Stimulated activated CD8-positive, alpha-beta memory T cell treated with anti-CD3 and anti-CD28 coated beads, Interleukin-7, amount 100 ng/mL, for 48 hours (primary cell): ENCODE measurements at regions not wholly inside any gene's neighbourhood (a gene's known extent, or its start where the extent isn't known, plus 50 kb on each side); places are given as distances from the start of the nearest gene placed in this dataset.

Source experiments
- DNase-seq, 2 donors: peaks; one replicate each; pipeline ENCODE4 v3.0.0-alpha.2; 2020; ENCODE audit warnings: low read depth in 1 of 2; ENCODE audit errors: extremely low read depth in 1 of 2

DNA sequence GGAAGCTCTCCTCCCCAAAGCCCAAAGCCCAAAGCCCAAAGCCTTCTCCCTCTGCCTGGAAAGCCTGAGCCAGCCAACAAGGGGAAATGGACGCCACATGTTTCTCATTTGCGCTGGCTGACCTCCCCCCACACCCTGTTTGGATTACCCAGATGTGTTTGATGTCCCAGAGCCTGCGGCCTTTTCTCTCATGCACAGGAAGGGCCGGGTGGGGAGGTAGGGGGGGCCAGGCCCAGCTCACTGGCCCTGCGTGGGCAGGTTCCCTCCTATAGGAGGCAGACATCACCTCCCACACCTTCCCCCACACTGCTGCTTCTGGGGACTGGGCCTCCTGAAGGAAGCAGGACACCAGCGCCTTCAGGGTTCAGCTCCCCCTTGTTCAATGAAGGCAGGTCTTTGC lies 116.3 kb downstream of the NAV1 start:
- DNase-seq = no peak

DNA sequence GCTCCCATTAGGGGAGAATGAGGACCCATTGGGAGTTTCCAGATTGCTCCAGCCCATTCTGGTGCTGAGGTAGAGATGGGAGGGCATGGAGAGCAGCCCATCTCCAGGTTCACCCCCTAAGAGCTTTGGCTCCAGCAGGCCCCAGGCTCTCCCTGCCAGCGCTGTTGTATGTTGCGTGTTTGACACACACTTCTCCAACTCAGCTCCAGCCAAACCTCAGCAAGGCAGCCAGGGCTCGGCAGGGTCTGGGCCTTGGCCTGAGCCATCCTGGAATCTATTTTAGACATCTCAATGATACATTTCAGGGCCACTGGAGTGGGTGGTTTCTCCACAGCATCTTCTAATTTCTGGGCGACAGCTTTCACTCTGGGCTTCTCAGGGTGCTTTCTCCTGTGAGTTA lies 117.0 kb downstream of the NAV1 start:
- no peak for DNase-seq

DNA sequence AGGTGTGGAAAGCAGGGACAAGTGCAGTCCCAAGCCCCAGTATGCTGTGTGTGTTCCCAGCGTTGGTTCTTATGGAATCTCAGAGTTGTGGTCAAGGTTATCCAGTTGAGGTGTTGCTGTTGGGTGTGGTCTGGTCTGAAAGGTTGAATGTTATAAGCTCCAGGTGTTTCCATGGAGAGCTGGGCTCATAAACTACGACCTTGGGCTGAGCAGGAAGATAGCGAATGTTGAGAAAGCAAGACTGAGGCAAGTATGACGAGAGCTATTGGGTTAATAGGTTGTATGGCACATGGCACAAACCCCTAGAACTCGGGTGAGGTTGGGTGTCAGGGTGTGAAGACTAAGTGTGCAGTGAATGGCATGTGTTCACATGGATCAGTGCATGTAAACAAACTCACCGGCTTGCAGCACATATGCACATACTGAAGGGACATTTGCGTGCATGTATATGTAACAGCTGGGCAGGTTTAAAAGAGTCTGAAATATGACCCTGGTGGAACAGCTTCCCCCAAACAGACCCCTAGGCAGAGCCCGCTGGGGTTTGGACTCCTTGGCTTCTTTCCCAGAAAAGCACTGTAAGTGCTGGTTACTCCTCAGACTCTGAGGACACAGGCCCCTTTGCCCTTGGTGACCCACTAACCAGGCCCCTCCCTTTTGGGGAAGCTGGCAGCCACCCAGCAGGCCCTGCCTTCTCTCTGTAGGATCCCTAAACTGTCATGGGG lies 117.5 kb downstream of the NAV1 start:
- DNase-seq = no peak

DNA sequence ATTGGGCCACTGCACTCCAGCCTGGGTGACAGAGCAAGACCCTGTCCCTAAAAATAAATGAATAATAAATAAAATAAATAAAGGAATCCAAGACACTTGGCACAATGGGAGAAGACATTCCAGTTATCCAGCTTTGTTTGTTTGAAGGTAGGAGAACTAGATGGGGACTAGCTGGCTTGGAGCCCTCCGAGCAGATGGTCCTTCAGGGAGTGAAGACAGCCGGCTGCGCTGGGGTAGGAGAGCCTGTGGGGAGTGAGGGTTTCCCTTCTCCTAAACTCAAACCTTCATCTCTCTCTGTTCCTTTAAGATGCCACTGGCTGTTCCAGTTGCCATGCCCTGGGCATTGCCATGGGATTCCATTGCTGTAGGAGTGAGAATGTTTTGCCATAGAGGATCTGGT lies 120.6 kb downstream of the NAV1 start:
- DNase-seq = no peak

DNA sequence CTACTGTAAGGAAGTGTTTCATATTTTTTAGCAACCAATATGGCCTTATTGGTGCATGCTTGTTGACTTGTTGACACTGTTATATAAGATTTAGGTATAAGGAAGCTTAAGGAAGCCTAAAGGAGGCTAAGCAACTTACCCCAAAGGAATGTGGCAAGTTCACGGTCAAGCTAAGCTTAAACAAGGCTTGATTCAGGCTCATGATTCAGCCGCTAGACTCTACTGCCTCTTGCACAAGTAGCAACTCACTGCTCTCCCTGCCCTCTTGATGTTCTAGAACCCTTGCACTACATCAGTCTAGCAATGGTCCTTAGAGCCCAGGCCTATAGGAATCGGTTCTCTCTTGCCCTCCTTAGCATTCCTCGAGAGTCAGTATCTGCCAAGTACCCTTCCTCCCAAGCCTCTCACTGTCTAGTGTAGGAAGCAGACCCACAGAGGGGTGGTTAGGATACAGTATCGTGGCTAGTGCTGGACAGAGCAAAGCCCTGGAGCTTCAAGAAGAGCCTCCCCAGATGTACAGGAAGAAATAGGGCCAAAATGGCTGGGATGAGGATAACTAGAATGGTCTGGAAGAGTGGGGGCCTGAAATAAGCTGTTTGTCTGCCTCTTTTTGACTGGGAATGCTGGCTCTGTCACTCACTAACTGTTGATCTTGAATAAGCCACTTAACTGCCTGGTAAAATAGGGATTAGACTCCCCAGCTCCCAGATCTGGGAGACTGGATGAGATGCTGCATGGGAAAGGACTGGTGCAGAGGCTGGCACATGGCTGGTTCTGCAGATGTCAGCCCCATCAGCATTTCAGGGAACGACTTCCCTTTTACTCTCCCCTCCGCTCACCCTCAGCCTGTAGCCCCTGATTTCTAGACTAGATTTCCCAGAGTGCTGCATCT lies 122.2 kb downstream of the NAV1 start:
- no peak for DNase-seq

DNA sequence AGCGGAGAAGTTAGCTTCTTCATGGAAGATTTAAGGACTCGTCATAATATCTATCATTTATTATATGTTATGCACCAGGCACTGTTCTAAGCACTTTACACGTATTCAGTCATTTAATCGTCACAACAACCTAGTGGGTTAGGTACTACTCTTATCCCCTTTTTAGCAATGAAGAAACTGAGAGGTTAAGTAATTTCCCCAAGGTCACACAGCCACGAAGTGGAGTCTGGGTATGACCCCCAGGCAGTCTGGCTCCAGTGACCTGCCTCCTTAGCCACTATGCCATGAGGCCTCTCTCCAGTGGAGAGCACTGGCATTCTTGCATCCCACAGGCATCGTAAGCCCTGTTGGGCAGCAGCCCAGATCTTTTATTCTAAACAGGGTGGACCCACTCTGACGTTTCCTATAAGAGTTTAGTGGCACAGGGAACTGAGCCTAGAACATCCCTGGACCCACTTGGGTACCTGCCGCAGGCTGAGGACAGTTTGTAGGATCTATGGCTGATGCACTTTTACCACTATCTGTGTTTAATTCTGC lies 123.0 kb downstream of the NAV1 start:
- no peak for DNase-seq

DNA sequence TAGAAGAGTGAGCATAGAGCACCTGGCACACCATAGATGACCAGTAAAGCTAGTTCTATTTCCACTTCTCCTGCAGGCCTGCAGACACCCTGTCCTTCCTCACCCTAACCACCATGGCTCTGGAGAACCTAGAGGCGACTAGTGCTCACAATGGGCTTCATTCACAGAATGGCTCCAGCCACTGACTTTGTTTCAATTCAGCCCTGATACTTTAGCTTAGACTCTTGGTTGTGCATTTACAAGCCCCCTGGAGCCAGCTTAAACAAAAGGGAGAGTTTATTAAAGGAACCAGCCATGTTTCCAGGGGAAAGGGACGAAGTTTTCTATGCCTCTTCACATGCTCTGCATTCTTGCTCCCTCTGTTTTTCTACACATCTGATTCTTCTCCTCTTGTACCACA lies 123.7 kb downstream of the NAV1 start:
- no peak for DNase-seq

DNA sequence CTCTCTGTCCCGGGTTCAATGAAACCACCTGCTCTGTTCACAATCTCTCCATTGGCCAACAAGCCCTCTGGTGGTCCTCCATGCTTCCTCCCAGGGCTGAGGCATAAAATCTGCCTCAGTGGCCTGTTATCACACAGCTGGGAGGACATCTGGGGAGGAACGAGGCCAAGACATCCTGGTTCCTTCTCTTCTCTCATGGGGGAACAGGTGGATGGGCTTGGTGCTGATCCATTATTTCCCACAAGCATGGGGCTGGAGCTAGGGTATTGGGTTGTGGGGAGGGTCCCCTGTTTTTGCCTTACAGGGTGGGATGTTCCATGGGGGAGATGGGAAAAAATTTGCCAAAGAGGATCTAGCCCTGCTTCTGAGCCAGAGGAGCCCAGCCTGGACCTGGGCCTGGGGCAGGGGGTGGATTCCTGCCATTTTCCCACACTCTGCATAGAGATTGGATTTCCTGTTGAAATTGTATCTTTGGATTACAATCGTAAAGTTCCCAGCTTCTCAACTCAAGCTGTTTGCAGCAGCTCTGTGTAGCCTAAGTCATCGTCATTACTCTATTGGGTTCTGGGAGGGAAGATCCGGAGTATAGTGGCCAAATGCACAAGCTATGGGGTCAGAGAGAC lies 124.7 kb downstream of the NAV1 start:
- DNase-seq = no peak

DNA sequence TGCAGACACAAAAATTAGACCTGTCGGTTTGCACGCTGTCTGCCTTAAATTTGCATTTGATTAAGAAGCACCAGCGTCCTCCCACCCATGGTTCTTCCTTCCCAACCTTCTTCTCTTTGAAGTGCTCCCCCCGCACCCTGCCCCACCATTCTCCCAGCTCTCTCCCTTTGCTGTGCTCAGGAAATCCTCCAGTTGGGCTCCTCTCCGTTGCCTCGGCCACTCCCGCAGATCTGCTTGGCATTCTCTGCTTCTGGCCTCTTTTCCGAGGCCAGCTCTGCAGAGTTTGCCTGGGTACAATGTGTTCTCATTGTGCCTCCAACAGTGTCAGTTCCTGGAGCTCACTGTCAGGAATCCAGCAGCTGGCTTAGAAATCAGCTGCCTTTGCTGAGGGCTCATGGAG lies 126.1 kb downstream of the NAV1 start:
- no peak for DNase-seq

DNA sequence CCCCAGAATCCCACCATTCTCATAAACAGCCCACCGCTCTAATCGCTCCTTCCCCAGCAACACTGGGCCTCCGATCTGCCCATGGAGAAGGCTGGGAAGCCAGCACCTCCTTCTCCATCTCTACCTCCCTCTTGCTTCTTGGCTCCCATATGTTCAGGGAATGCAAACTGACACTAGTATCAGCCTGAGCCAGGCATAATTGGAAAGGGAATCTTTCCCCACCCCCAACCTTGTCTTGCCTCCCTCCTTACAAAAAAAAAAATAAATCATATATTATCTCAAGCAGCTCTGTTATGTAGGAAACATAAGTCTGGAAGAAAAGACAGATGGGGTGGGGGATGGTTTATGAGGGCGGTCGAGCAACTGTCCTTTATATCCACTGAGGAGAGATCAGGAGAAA lies 127.2 kb downstream of the NAV1 start:
- no peak for DNase-seq

DNA sequence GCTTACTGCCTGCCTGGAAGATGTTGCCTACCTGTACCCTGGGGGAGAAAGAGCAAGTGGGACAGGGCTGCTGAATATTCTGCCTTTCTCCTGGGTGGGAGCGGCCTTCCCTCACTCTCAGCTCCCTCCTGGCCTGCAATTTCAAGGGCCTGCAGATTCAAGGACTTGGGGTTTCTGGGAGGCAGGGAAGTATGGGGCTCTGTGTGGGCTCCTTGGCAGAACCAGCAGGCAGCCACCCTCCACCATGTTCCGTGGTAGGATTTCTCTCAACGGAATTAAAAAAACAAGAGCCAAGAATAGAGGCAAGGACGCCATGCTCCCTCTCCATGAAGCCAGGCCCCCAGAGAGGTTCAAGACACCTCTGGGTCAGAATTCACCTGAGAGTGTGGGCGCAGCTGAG lies 127.7 kb downstream of the NAV1 start:
- DNase-seq = no peak

DNA sequence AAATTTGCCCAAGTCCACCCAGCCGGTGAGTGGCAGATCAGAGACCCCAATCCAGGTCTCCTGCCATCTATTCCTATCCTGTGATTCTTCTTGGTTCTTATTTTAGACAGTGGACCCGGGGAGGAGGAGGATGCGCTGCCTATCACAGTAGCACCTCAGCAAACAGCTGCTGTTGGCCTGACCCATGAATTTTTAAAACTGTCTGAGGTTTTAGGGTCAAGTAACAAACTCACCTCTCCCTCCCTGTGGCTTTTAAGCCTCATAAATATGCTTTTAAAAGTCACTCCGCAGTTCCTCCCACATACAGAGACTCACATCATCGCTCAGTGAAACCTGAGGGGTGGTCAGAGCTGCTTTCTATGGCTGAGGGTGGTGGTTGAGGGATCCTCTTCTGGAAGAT lies 128.6 kb downstream of the NAV1 start:
- DNase-seq = no peak

DNA sequence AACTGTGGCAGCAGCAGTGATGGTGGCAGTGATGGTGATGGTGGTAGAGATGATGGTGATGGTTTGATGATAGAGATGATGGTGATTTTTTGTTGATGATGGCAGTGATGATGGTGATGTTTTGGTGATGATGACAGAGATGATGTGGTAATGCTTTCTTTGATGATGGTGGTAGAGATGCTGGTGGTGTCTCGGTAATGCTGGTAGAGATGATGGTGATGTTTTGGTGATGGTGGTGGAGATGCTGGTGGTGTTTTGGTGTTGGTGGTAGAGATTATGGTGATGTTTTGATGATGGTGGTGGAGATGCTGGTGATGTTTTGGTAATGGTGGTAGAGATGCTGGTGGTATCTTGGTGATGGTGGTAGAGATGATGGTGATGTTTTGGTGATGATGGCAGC lies 131.6 kb downstream of the NAV1 start:
- no peak for DNase-seq

DNA sequence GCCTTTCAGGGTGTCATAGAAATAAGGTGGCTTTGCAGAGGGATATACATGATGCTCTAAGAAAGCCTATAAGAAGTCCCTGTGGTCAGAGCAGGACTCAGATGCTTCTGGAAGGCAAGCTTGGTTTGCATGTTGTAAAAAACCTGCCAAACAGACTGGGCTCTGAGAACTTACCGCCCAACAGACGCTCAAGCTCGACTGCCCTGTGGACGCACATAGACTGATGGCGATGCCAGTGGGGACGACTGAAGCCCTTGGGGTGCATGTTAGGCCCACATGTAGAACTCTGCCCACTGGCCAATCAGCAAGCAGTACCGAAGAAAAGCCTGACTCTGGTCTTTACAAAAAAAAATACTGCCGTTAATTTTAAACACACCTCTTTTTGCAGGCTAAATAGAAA lies 133.8 kb downstream of the NAV1 start:
- no peak for DNase-seq

DNA sequence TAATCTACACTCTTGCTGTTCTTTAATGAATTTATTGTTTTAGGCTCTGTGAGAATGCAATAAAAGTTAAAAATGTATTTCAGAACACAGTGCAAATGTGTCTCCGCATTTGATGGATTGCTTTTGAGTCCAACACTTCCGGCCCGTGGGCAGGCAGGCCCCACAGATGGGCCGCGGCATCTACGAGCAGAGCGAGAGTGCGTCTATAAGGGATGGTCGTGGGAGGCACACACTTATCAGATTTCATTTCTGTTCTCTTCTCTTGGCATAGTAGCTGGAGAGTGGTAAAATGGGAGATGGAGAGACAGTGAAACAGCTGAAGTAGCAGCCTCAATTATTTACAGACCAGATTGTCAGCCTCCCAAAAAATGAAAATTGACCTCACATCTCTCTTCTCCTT lies 134.2 kb downstream of the NAV1 start:
- DNase-seq = no peak

DNA sequence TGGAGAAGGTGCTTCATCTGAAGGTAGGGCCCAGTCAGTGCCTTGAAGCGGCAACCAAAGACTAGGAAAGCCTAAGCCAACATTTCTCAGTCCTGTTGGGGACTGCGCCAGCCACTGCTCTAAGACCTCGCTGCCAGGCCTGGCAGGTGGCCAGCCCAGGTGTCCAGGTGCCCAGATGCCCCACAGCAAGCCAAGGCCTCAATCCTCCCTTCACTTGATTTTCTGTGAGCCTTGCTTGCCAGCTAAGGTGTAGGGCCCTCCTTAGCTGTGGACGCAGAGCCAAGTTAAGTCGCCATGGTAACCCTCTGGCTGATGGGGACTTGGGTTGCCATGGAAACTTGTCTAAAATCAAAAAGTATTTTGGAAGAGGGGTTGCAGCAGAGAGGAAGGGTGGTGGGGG lies 135.0 kb downstream of the NAV1 start:
- DNase-seq = no peak

DNA sequence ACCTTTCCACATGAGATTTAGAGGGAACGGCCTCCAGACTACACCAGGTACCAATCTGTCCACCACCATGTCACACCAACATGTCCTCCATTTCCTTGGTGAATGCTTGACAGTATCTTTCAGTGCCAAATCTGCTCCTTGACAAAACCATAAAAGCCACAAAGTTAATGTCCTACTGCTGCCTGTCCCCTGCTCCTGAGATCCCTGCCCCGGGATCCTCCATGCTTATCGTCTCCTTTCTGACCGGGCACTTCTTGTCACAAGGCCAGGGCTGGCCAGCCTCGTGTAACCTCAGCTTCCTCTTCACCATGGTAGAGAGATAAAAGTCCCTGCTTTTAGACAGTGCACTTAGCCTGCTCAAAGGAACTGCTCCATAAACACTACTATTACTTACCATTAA lies 136.2 kb downstream of the NAV1 start:
- no peak for DNase-seq

DNA sequence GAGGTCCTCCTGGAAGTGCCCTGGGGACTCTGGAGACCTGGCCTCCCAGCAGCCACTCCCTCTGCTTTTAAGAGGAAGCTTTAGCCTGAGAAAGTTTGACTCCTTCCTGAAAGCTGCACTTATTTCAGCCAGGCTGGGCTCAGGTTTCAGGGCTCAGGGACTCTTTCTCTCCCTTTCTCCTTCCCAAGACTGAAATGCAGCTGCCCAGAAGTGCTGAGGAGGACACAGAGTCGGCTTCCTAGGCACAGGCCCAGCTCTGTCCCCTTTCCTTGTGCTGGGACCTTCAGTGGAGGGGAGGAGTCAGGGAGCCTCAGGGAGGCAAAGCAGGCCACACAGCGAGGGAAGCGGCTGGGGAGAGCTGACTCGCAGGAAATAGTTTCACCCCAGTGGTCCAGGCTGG lies 137.3 kb downstream of the NAV1 start:
- no peak for DNase-seq

DNA sequence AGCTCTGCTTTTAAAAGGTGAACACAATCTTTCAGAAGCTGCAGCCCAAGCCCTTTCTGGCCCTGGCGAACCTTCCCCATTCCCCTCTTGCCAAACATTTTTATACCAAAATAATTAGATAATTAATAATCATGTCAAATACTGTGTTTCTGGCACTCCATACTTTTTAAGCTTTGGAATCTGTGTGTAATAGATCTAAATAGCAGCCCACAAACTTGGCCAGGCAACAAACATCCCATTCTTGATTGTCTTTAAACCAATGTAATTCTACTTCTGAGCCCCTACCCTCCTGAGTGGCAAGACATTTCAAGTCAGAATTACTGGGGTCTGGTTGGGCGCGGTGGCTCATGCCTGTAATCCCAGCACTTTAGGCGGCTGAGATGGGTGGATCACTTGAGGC lies 137.7 kb downstream of the NAV1 start:
- no peak for DNase-seq

DNA sequence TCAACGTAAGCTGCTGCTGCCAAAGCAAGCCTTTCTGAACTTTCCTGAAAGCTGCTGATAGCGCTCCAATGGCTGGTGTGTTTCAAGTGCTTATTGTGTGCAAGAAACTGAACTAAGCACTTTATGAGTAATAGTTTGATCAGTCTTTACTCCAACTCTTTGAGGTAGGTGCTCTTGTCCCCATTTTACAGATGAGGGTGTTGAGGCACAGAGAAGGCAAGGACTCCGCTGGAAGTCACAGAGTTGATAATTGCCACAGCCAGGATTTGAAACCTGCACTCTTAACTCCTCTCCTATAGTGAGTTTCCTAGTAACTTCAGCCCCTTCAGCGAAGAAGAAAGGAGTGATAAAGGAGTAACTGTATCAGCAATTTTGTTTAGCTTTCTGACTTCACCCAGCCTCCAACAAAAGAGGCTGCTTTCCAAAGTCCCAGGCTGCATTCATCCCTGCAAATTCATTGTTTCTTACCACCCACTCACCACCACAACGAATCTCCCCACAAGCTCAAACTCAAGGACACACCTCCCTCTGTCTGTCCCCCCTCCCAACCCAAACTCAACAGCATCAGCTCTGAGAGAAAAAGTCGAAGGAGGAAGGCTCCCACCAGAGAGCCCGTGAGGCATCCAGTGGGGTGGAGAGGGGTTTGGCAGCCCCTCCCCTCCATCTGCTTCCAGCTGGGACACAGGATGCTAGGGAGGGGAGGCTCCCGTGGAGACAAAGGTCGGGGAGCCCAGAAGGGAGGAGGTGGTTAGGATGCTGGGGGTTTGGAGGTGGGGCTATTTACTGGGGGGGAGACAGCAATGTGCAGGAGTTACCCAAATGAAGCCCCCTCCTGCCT lies 139.6 kb downstream of the NAV1 start:
- no peak for DNase-seq

DNA sequence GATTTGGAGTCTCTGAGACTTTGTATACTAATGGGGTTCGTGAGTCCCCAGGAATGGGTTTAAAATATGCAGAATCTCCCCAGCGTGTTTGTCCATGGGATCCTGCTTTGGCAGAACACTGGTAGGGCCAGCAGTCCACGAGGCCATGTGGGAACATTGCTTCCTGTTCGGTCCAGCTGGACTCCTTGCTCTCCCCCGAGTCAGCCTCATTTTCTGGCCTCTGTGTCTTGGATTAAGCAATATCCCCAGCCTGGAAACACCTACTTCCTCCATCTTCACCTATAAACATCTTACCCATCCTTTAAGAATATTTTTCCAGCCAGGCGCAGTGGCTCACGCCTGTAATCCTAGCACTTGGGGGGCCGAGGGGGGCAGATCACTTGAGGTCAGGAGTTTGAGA lies 142.4 kb downstream of the NAV1 start:
- no peak for DNase-seq
